Activated naive CD8-positive, alpha-beta T cell treated with anti-CD3 and anti-CD28 coated beads for 36 hours (primary cell): ENCODE measurements at regions not wholly inside any gene's neighbourhood (a gene's known extent, or its start where the extent isn't known, plus 50 kb on each side); places are given as distances from the start of the nearest gene placed in this dataset.
"Not testable (repeated sequence)": the region's sequence is repeated elsewhere in the genome, so short reads cannot be mapped to it uniquely, and the experiment has no call there.

ENCODE experiments used
- DNase-seq: peaks from one replicate; pipeline ENCODE4 v3.0.0; 2021
- H3K27ac Mint-ChIP-seq: one replicate; pipeline ENCODE4 v1.8.0; 2022; ENCODE audit warnings: mild to moderate bottlenecking, moderate library complexity, mixed read lengths
- H3K27me3 Mint-ChIP-seq: one replicate; pipeline ENCODE4 v1.8.0; 2022; ENCODE audit warnings: mild to moderate bottlenecking, mixed read lengths
- H3K36me3 Mint-ChIP-seq: one replicate; pipeline ENCODE4 v1.8.0; 2021; ENCODE audit warnings: mild to moderate bottlenecking, mixed read lengths
- H3K4me1 Mint-ChIP-seq: one replicate; pipeline ENCODE4 v1.8.0; 2021; ENCODE audit warnings: mixed read lengths
- H3K4me3 Mint-ChIP-seq: one replicate; pipeline ENCODE4 v1.8.0; 2022; ENCODE audit warnings: mild to moderate bottlenecking, moderate library complexity, mixed read lengths
- H3K9me3 Mint-ChIP-seq: one replicate; pipeline ENCODE4 v1.8.0; 2022; ENCODE audit warnings: mixed read lengths

DNA sequence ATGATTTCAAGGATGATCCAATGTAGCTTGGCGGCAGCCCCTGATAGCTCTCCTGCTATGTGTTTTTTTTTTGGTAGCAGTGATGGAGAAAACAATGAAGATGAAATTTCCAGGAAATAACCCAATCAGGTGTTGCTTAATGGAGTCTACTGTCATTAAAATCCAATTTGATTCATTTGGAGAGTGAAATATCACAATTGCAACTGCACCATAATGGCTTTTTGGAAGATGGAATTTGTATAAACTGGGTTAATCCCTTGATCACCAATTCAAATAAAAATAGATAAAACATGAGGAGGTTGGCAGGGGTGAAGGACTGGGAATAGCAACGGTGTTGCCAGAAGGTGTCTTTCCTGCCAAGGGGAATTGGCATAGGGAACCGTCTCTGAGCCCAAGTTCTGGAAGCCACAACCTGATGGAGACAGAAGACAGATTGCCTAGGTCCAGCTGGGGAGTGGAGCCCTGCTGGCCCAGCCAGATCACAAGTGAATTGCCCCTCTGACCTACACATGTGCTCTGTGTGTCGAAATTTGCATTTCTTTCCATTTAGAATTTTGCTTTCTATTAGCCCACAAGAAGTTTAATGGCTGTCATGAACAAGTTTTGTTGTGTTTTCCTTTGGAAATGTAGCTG, 170.3 kb upstream of the SPRED2 start:
- Mint-ChIP-seq H3K27me3 (no peaks in the 10 kb centered on the region), H3K27ac (no peak overlapping the region), H3K4me3 (no peak overlapping the region), H3K4me1 (peaks cover 10% of the 10 kb centered on the region), H3K9me3 (no peaks in the 10 kb centered on the region), H3K36me3 (no peaks in the 10 kb centered on the region)
- DNase-seq, result no peak

DNA sequence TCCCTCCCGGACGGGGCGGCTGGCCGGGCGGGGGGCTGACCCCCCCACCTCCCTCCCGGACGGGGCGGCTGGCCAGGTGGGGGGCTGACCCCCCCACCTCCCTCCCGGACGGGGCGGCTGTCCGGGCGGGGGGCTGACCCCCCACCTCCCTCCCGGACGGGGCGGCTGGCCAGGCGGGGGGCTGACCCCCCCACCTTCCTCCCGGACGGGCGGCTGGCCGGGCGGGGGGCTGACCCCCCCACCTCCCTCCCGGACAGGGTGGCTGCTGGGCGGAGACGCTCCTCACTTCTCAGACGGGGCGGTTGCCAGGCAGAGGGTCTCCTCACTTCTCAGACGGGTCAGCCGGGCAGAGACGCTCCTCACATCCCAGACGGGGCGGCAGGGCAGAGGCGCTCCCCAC, 168.5 kb upstream of the SPRED2 start:
- H3K36me3 Mint-ChIP-seq, H3K9me3 Mint-ChIP-seq, H3K4me1 Mint-ChIP-seq, H3K27ac Mint-ChIP-seq, DNase-seq, H3K27me3 Mint-ChIP-seq, H3K4me3 Mint-ChIP-seq: not testable (repeated sequence)

DNA sequence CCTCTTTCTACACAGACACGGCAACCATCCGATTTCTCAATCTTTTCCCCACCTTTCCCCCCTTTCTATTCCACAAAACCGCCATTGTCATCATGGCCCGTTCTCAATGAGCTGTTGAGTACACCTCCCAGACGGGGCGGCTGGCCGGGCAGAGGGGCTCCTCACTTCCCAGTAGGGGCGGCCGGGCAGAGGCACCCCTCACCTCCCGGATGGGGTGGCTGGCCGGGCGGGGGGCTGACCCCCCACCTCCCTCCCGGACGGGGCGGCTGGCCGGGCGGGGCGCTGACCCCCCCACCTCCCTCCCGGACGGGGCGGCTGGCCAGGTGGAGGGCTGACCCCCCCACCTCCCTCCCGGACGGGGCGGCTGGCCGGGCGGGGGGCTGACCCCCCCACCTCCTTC, 168.0 kb upstream of the SPRED2 start:
- H3K4me1 Mint-ChIP-seq, H3K4me3 Mint-ChIP-seq, H3K27me3 Mint-ChIP-seq, DNase-seq, H3K36me3 Mint-ChIP-seq, H3K27ac Mint-ChIP-seq, H3K9me3 Mint-ChIP-seq: not testable (repeated sequence)

DNA sequence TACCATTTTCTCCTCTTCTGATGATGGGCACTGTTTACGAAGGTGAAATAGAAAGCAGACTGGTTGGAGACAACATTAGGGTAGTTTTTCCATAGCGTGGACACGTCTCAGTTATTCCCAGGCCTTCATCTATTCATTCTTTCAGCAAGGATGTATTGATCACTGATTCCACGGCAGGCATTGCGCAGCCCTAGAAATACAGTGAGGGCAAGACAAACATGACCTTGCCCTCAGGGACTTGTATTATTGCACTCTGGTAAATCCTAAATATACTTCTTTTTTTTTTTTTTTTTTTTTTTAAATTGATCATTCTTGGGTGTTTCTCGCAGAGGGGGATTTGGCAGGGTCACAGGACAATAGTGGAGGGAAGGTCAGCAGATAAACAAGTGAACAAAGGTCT, 167.3 kb upstream of the SPRED2 start:
- Mint-ChIP-seq H3K4me1 (no peaks in the 10 kb centered on the region), H3K36me3 (no peaks in the 10 kb centered on the region), H3K27me3 (no peaks in the 10 kb centered on the region), H3K9me3 (no peaks in the 10 kb centered on the region), H3K27ac (no peak overlapping the region), H3K4me3 (no peak overlapping the region)
- no peak for DNase-seq

DNA sequence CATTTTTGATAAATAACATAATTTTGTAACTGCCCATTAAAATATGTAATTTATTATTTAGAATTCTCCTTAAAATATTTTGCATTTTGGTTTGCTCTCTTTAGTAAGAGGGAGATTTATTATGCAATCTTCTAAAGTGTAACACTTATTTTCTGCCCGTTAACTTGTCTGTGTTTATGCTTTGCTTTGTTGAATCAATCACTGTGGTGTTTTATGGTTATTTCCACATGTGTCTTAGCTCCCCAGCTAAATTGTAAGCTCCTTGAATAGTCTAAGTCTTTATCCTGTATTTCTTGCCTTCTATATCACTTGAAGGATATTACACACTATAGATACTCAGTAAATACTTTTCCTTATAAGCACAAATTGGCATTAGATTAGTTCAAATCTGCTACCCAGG, 166.6 kb upstream of the SPRED2 start:
- Mint-ChIP-seq H3K27ac (no peak overlapping the region), H3K9me3 (no peaks in the 10 kb centered on the region), H3K4me3 (no peak overlapping the region), H3K36me3 (no peaks in the 10 kb centered on the region), H3K27me3 (no peaks in the 10 kb centered on the region), H3K4me1 (no peaks in the 10 kb centered on the region)
- DNase-seq, result no peak

DNA sequence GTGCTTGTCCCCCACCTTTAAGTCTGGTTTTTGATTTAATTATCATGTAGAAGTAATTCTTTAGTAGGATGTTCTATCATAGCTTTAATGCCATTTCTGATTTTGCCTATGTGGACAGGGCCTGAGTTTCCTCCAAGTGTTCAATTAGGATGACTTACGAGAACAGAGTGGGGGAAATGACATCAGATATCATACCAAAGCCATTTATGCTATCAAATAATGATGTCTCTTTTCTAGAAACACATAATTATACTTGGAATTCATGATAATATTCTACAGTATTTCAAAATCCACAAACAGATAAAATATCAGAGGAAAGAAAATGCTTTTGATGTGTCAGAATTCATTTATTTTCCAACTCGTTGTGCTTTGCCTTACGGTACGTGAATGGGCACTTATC, 165.9 kb upstream of the SPRED2 start:
- Mint-ChIP-seq H3K27me3 (no peaks in the 10 kb centered on the region), H3K36me3 (no peaks in the 10 kb centered on the region), H3K4me1 (no peaks in the 10 kb centered on the region), H3K4me3 (no peak overlapping the region), H3K27ac (no peak overlapping the region), H3K9me3 (no peaks in the 10 kb centered on the region)
- no peak for DNase-seq

DNA sequence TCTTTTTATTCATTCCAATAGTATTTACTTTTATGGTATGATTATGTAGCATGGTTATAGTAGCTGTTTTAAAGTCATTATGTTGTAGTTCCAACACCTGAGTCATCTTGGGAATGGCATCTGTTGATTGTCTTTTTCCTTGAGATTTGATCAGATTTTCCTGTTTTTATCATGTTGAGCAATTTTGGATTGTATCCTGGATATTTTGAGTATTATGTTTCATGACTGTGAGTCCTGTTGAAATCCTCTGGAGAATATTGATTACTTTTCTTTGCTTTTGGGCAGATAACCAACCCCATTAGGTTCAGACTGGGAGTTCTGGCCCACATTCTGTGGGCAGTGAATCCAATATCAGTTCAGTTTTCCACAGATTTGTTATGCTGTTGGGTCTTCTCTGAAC, 163.2 kb upstream of the SPRED2 start:
- Mint-ChIP-seq H3K9me3 (no peaks in the 10 kb centered on the region), H3K36me3 (no peaks in the 10 kb centered on the region), H3K4me3 (no peak overlapping the region), H3K27me3 (no peaks in the 10 kb centered on the region), H3K4me1 (no peaks in the 10 kb centered on the region), H3K27ac (no peak overlapping the region)
- no peak for DNase-seq

DNA sequence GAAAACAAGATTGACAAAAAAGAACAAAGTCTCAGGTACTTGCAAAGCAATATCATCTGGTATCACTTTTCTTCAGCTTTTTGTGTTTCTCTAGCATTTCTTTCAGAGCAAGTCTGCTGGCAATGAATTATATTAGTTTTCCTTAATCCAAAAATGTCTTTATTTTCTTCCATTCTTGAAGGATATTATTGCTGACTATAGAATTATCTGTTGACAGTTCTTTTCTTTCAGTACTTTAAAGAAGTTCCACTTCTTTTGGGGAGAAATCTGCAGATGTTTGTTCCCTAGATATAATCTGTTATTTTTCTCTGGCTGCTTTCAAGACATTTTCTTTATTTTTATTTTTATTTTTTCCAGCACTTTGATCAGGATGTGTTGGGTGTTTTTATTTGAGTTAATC, 161.8 kb upstream of the SPRED2 start:
- Mint-ChIP-seq H3K9me3 (no peaks in the 10 kb centered on the region), H3K27me3 (no peaks in the 10 kb centered on the region), H3K27ac (no peak overlapping the region), H3K36me3 (no peaks in the 10 kb centered on the region), H3K4me3 (no peak overlapping the region), H3K4me1 (no peaks in the 10 kb centered on the region)
- DNase-seq, result no peak

DNA sequence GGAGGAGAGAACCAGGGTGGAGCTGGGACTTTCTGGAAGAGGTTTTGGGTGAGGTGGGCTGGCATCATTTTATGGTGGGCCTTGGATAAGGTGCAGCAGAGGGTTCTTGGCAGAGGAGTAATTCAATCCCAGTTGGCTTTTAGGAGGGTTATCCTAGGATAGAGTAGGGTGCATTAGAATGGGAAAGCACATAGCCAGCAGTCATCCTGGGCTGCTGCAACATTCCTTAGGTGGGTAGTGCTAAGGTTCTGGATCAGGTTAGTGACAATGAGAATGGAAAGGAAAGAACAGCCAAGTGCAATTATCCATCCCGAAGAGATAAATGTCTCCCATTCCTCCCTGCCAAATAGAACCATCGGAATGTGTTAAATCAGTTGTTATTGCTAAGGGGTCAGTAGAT, 157.3 kb upstream of the SPRED2 start:
- H3K4me1 Mint-ChIP-seq, result no peaks in the 10 kb centered on the region

DNA sequence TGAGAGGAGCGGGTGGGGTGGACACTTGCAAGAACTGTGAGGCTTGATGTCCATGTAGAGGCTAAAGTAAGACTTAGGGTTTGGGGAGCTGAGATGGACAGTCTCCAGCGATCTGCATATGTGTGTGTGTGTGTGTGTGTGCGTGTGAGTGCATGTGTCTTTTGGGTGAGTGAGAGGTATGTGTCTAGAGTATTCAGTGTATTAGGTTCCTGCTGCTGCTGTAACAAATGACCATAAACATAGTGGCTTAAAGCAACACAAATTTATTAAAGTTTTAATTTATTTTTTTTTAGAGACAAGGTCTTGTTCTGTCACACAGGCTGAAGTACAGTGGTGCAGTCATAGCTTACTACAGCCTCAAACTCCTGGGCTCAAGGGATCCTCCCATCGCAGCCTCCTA, 155.4 kb upstream of the SPRED2 start:
- Mint-ChIP-seq H3K36me3 (no peaks in the 10 kb centered on the region), H3K9me3 (no peaks in the 10 kb centered on the region), H3K27ac (no peak overlapping the region), H3K4me3 (no peak overlapping the region), H3K27me3 (peaks cover 4% of the 10 kb centered on the region), H3K4me1 (no peaks in the 10 kb centered on the region)
- no peak for DNase-seq

More for the DNA sequence above, 157.3 kb upstream of the SPRED2 start:
- no peak overlapping the region for H3K27ac Mint-ChIP-seq
- H3K27me3 Mint-ChIP-seq, result peaks cover 4% of the 10 kb centered on the region
- DNase-seq, result no peak
- no peaks in the 10 kb centered on the region for H3K36me3 Mint-ChIP-seq
- no peaks in the 10 kb centered on the region for H3K9me3 Mint-ChIP-seq
- no peak overlapping the region for H3K4me3 Mint-ChIP-seq

DNA sequence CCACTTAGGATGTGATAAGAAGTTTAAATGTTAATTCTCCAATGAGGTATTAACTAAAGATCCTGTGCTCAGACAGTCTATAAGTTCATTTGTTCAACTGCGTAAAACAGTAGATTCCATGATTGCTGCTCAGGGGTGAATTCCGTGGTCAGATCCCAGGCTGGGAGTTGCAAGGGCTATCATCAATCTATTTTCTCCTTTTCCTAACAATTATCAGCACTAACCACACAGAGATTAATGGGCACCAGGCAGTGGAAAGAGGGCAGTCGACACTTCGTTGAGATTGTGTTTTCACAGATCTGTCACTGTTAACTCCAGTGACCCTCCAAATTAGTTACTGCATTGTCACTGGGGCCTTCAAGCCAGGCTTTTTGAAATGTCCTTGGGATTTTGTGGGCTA, 154.1 kb upstream of the SPRED2 start:
- DNase-seq, result no peak
- Mint-ChIP-seq H3K36me3 (no peaks in the 10 kb centered on the region), H3K9me3 (no peaks in the 10 kb centered on the region), H3K4me3 (no peak overlapping the region), H3K27me3 (peaks cover 4% of the 10 kb centered on the region), H3K4me1 (no peaks in the 10 kb centered on the region), H3K27ac (no peak overlapping the region)

DNA sequence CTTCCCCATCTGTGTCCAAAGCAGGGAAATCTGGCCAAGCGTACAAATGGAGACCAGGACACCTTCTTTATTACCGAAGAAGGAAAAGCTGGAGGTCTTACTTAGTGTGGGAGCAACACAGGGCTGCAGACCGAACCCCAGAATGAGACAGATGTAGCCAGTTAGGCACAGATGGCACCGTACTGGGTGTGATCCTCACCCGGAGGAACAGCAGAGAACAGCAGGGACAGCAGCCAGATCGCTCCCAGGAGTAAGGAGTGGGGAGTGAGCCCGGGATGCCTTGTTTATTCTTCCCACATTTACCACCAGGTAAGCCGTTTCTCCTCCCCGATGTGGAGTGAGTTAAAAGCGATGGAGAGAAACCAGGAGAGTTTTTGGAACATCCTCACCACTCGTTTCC, 150.7 kb upstream of the SPRED2 start:
- H3K27me3 Mint-ChIP-seq, result peaks cover 4% of the 10 kb centered on the region
- no peak overlapping the region for H3K27ac Mint-ChIP-seq
- no peaks in the 10 kb centered on the region for H3K9me3 Mint-ChIP-seq
- DNase-seq, result no peak
- H3K4me1 Mint-ChIP-seq, result no peaks in the 10 kb centered on the region
- no peaks in the 10 kb centered on the region for H3K36me3 Mint-ChIP-seq
- H3K4me3 Mint-ChIP-seq, result no peak overlapping the region

DNA sequence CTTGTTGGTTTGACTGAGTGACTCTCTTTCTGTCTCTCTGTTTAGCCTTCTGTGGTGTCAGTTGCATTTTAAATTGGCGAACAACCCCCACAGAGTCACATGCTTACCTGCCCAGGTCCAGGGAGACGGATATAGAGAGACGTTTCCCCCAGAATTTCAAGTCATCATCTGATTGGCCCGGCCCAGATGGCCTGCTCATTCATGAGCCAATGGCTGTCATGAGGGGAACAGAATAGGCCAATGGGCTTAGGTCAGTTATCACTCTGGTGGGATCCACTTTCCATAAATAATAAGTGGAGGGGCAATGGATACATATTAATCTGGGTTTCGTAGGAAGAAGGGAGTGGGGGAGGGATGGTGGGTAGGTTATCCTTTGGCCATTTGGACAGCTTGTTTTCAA, 150.0 kb upstream of the SPRED2 start:
- Mint-ChIP-seq H3K27me3 (peaks cover 4% of the 10 kb centered on the region), H3K9me3 (no peaks in the 10 kb centered on the region), H3K27ac (no peak overlapping the region), H3K36me3 (no peaks in the 10 kb centered on the region), H3K4me1 (no peaks in the 10 kb centered on the region), H3K4me3 (no peak overlapping the region)
- DNase-seq, result no peak

DNA sequence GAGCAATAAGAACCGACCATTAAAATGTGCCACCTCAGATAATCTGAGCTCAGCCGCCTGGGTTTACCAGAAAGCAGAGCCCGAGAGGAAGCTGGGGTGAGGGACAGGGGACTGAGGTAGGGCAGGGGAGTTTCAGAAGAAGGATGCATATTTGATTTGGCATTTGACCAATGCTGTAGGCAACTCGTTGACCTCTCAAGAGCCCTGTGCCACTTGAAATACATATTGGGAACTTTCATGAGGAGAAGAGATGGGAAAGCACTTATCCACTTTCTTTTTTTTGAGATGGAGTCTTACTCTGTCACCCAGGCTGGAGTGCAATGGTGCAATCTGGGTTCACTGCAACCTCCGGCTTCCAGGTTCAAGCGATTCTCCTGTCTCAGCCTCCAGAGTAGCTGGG, 148.4 kb upstream of the SPRED2 start:
- Mint-ChIP-seq H3K4me1 (no peaks in the 10 kb centered on the region), H3K36me3 (no peaks in the 10 kb centered on the region), H3K27ac (no peak overlapping the region), H3K27me3 (peaks cover 4% of the 10 kb centered on the region), H3K9me3 (no peaks in the 10 kb centered on the region), H3K4me3 (no peak overlapping the region)
- DNase-seq, result no peak

DNA sequence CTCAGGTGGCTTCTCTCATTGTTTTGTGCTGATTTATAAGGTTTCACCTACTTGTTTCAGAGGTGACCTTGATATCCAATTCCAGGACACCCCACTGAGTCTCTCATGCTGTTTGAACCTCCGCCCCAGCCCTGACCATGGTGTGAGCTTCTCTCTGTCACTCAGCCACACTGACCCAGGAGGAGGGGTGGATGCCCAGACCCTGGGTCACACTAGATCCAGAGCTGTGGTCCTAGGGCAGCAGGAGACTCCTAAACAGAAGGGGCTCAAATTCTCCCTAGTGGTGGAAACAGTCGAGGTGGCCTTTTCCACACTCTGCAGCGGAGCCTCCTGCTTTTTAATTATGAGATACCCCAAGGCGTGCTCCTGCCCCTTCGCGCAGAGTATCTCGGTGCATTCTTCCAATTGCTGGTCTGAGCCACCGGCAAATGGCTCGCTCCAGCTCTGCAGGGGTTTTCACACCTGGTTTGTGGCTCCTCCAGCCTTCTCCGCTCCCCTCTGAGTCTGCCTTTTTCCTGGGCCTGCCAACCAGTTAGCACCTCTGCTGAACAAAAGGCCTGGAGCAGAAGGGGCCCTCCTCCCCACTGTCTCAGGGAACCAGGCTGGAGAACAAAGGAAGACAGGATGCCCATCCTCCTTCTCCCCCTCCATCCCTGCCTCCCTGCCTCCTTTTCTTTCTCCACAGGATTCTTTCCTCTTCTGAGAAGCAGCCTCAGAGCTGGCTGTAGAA, 147.3 kb upstream of the SPRED2 start:
- Mint-ChIP-seq H3K27ac (no peak overlapping the region), H3K9me3 (no peaks in the 10 kb centered on the region), H3K4me1 (no peaks in the 10 kb centered on the region), H3K27me3 (peaks cover 4% of the 10 kb centered on the region), H3K4me3 (no peak overlapping the region), H3K36me3 (no peaks in the 10 kb centered on the region)
- DNase-seq, result no peak

DNA sequence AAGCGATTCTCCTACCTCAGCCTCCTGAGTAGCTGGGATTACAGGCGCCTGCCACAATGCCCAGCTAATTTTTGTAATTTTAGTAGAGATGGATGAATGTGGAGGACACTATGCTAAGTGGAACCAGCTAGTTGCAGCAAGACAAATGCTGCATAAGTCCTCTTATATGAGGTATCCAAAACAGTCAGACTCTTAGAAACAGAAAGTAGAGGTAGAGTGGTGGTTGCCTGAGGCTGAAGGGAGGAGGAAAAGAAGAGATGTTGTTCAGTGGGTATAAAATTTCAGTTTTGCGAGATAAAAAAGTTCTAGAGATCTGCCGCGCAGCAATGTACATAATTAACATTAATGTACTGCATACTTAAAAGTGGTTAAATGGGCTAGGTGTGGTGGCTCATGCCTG, 145.3 kb upstream of the SPRED2 start:
- DNase-seq, result no peak
- Mint-ChIP-seq H3K27me3 (peaks cover 7% of the 10 kb centered on the region), H3K4me3 (no peak overlapping the region), H3K4me1 (peaks cover 4% of the 10 kb centered on the region), H3K36me3 (no peaks in the 10 kb centered on the region), H3K9me3 (no peaks in the 10 kb centered on the region), H3K27ac (no peak overlapping the region)
